HG03039 (cell line): ENCODE measurements at regions not wholly inside any gene's neighbourhood (a gene's known extent, or its start where the extent isn't known, plus 50 kb on each side); places are given as distances from the start of the nearest gene placed in this dataset.

Experiments
- ATAC-seq: cut with Tn5 transposase; IDR thresholded peaks from one replicate; pipeline ENCODE4 v1.9.1; 2021; ENCODE audit warnings: mild to moderate bottlenecking, moderate library complexity; ENCODE audit not compliant: unreplicated experiment

GRCh38 chr21:36532769-36533467, 53.0 kb upstream of the CLDN14 start:
- no peak for ATAC-seq

GRCh38 chr21:36533468-36533848, 53.5 kb upstream of the CLDN14 start:
- ATAC-seq: no peak

DNA sequence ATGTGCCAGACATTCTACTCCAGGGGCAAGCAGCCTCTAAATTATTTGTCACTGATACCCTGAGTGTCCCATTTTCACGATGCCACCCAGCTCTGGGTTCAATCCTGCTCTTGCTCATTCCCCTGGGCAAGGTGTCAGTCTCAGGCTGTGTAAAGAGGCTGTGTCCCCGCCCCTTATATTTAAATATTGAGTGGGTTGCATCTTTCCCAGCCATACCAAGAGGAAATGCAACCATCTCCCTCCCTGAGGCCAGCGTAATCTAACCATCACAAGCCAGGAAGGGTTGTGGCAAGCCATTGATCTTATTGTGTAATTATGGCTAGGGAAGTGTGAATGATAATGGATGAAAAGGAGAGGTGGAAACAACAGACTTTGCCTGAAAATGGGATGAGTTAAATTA, 54.7 kb upstream of the CLDN14 start:
- ATAC-seq: no peak

- peak; percentile 53 for ATAC-seq
Measured at GRCh38 chr21:36535618-36536241, 55.8 kb upstream of the CLDN14 start.

GRCh38 chr21:36538761-36539160, 58.8 kb upstream of the CLDN14 start:
- ATAC-seq: no peak

GRCh38 chr21:36539434-36540150, 59.7 kb upstream of the CLDN14 start:
- ATAC-seq: no peak

GRCh38 chr21:36540700-36541099, 60.8 kb upstream of the CLDN14 start:
- no peak for ATAC-seq

GRCh38 chr21:36541721-36542139, 61.8 kb upstream of the CLDN14 start:
- no peak for ATAC-seq

DNA sequence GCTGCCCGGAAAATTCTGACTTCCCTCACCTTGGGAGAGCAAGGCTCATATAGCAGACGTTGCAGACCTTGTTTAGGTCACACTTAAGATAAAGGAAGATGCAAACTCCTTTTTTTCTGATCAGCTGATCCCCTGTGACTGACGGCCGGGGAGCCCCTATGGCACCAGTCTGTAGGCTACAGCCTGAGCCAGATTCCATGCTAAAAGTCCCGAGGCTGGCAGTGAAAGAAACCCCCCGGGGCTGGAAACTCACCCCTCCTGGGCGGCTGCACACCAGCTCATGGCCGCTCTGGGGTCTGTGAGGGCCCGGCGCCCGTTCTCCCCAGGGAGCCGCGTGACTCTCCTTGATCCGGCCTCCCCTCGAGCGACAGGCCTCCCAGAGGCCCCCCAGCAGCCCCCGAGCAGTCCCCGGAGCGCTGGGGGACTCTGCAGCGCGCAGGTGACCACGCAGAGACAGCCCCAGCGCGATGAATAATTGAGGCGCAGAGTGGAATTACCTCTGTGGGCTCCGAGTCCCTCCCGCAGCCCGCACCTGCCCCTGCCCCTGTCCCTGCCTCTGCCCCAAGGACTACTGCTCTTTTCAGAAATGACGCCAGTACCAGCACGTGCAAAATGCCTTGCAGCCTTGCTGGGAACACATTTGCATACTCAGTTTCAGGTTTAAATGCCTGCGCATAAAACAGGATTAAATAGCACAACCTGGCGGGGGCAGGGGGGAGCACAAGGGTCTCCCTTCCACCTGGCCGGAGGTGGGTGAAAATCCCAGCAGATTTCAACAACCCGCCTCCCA, 62.6 kb upstream of the CLDN14 start:
- ATAC-seq: peak; percentile 48

- no peak for ATAC-seq
Measured at GRCh38 chr21:36543924-36544323, 64.0 kb upstream of the CLDN14 start.

DNA sequence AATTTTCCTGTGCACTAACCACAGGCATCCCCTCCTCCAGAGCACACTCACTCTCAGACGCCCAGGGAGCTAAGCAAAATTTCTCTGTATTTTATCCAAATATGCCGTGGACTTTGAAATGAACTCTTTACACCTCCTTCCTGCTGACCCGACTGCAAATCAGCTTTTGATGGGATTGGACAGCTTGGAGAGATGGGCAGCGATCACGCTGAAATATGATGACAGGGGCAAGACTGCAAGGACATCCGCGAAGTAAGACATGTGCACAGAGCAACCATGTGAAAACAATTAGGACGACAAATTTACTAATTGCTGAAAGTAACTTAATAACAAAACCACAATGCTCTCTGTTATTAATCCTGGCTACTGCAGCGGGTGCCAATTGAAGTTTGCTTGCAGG, 64.6 kb upstream of the CLDN14 start:
- ATAC-seq: no peak

DNA sequence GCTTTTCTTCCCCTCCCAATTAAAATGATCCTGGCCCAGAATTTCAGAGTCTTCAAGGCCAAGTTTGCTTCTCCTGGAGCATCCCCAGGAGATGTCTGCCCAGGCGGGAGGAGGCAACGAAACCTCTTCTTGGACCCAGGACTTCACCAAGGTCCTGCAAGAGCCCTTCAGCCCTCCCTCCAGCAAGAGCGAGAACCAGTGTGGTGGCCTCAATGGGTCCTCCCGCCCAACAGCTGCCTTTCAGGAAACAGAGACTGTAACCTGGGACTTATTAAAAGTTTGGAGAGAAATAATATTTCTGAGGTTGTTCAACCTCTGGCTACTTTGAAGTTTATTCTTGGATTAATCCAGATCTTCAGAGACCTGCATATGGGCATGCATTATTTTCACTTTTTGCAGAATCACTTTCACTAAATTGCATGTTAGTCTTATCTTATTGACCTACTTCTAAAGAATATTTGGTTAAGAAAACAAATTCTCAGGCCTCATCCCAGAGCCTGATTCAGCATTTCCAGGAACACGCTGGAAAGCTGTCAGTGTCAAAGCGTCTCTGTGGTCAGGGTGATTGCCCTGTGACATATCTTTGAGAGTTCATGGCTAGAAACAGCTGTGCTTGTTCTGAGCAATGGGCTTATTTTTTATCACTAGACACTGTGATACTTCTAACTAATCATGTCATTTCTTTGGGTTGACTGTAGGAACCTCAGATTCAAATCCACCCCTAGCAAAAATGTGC, 66.0 kb upstream of the CLDN14 start:
- ATAC-seq: no peak

GRCh38 chr21:36547464-36547863, 67.5 kb upstream of the CLDN14 start:
- no peak for ATAC-seq

GRCh38 chr21:36548866-36549265, 68.9 kb upstream of the CLDN14 start:
- ATAC-seq: no peak

DNA sequence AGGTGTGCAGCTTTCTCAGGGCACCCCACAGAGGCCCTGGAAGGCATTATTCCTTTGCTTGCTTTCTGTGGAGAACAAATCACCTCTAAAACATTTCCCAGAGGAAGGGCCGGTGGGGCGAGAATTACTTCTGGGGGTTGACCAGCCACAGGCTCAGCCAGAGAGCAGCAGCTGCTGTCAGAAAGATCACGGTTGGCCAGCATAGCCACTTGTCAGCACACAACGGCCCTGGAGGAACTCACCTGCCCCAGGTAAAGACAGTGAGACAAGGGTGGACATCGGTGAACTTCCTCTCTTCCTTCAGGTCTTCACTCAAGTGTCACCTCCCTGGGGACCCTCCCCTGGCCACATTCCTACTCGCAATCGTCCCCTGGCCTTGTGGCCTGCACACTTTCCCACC, 69.5 kb upstream of the CLDN14 start:
- no peak for ATAC-seq

DNA sequence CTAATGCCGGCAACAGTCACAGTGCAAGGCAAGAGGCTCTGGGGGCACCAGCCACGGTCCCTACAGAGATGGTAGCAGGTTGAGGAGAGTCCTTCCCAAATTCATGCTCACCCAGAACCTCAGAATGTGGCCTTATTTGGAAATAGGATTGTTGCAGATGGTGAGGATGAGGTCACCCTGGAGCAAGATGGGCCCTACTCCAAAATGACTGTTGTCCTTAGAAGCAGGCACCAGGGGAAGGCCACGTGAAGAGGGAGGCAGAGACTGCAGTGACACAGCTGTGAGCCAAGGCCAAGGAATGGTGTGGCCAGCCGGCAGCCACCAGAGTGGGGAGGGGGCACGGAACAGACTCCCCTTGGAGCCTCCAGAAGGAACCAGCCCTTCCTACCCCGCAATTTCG, 70.8 kb upstream of the CLDN14 start:
- no peak for ATAC-seq

- no peak for ATAC-seq
Measured at GRCh38 chr21:36551321-36551720, 71.4 kb upstream of the CLDN14 start.

GRCh38 chr21:36551731-36552433, 72.0 kb upstream of the CLDN14 start:
- ATAC-seq: no peak

- ATAC-seq: no peak
Measured at GRCh38 chr21:36552434-36552785, 72.5 kb upstream of the CLDN14 start.

- ATAC-seq: no peak
Measured at GRCh38 chr21:36553406-36553805, 73.5 kb upstream of the CLDN14 start.
